GM12874 (cell line): ENCODE measurements at regions not wholly inside any gene's neighbourhood (a gene's known extent, or its start where the extent isn't known, plus 50 kb on each side); places are given as distances from the start of the nearest gene placed in this dataset.

Experiments
- CTCF ChIP-seq: IDR thresholded peaks from 2 replicates; pipeline ENCODE4 v1.5.1; 2011; ENCODE audit warnings: low read depth, mild to moderate bottlenecking, control low read depth, low read length, moderate library complexity; ENCODE audit not compliant: insufficient read depth

GRCh38 chr10:113322843-113323242 is 230.0 kb upstream of the HABP2 start:
- no peak for TF ChIP-seq CTCF

GRCh38 chr10:113323985-113324384 is 228.9 kb upstream of the HABP2 start:
- no peak for TF ChIP-seq CTCF

DNA sequence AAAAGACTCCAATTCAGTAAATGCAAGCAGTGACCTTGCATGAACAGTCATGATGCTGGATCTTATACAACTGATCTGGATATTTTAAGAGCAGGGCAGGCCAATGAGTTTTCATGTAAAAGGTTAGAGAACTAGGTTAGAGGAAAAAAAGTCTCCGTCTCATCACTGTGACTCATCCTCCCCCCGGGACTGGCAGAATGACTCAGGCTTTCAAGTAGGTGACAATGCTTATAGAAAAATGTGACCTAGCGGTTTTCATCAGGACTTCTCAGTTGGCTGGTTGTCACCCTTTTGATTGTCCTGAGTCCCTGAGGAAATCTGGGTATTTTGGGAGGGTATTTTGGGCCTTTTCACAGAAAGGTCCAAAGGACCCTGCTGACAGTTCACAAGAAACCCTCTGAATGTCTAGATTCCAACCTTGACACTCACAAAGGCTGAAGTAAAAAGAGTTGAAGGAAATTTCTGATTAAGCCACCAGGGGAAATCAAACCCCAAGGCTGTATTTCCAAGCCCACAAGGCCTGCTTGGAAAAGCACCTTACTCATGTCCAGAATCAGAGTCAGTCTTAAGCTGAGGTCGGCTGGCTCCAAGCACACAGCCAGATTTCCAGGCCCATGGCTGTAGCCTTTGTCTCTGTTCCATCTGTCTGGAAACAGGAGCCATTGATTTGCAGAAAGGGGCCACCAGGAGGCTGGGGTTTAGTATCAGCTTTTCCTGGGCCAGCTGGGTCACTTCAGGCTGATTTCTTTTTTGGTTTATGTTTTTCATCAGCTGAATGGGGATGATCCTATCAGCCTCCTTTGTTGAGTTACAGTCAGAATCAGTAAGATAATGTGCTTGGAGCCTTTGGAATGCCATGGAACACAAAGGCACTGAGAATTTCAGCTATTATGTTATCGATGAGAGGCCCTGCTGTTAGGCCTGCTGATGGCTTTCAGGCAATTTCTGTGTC is 226.4 kb upstream of the HABP2 start:
- no peak for TF ChIP-seq CTCF

DNA sequence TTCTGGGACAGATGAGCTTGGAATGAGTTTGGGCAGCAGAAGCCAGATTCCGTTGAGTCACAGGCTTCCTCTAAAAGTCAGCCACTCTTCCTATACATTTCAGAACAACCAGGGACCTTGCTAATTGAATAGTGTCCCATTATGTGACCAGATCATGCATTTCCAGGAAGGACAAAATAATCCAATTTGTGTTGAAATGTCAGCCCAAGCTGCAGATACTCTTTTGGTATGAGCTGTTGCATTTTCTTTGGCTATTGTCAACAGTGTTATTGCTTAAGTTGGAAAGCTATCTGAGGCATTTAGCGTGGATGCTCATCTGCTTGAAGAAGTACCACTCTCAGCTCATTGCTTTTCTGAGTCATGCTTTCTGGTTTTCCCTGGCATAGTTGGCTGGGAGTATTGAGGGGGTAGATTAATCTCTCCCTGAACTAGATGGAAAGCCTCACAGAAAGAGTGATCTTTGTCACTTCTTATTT is 223.7 kb upstream of the HABP2 start:
- TF ChIP-seq CTCF: no peak

- TF ChIP-seq CTCF: no peak
These were observed 220.9 kb upstream of the HABP2 start for GRCh38 chr10:113331961-113332360.

GRCh38 chr10:113333313-113333712 is 219.5 kb upstream of the HABP2 start:
- no peak for TF ChIP-seq CTCF

- TF ChIP-seq CTCF: no peak
These were observed 217.3 kb upstream of the HABP2 start for GRCh38 chr10:113335592-113335991.
